ENCODE measurements at regions not wholly inside any gene's neighbourhood (a gene's known extent, or its start where the extent isn't known, plus 50 kb on each side); places are given as distances from the start of the nearest gene placed in this dataset.

- Histone ChIP-seq H3K9me3 (ENCODE audit: insufficient read depth, low read length) (no peaks in the 10 kb centered on the region), H3K4me2 (ENCODE audit: low read length) (no peak overlapping the region), H3K79me2 (ENCODE audit: low read length) (no peaks in the 10 kb centered on the region), H3K27me3 (ENCODE audit: low read depth, low read length) (no peaks in the 10 kb centered on the region), H3K36me3 (replicated peaks; ENCODE audit: low read depth, low read length) (no peaks in the 10 kb centered on the region), H3K27ac (ENCODE audit: low read length) (no peak overlapping the region), H4K20me1 (ENCODE audit: insufficient read depth, low read length) (no peaks in the 10 kb centered on the region), H3K9ac (ENCODE audit: low read length) (no peak overlapping the region), H3K4me1 (ENCODE audit: low read length) (no peaks in the 10 kb centered on the region), H2AFZ (ENCODE audit: low read depth, low read length) (no peak overlapping the region), H3K4me3 (ENCODE audit: low read length) (no peak overlapping the region)
- TF ChIP-seq CTCF (IDR thresholded peaks at IDR 0.05; ENCODE audit: low read depth, low read length) (no peak), EZH2phosphoT487 (IDR thresholded peaks at IDR 0.05; ENCODE audit: low read depth) (no peak)
Measured at GRCh38 chr20:6473197-6473596, 294.3 kb upstream of the BMP2 start.

GRCh38 chr20:6471871-6472270 lies 295.6 kb upstream of the BMP2 start:
- Histone ChIP-seq H3K9ac (ENCODE audit: low read length) (no peak overlapping the region), H2AFZ (ENCODE audit: low read depth, low read length) (no peak overlapping the region), H3K4me2 (ENCODE audit: low read length) (no peak overlapping the region), H3K4me1 (ENCODE audit: low read length) (no peaks in the 10 kb centered on the region), H3K27ac (ENCODE audit: low read length) (no peak overlapping the region), H3K4me3 (ENCODE audit: low read length) (no peak overlapping the region), H4K20me1 (ENCODE audit: insufficient read depth, low read length) (no peaks in the 10 kb centered on the region), H3K27me3 (ENCODE audit: low read depth, low read length) (no peaks in the 10 kb centered on the region), H3K36me3 (replicated peaks; ENCODE audit: low read depth, low read length) (no peaks in the 10 kb centered on the region), H3K9me3 (ENCODE audit: insufficient read depth, low read length) (no peaks in the 10 kb centered on the region), H3K79me2 (ENCODE audit: low read length) (no peaks in the 10 kb centered on the region)
- TF ChIP-seq CTCF (IDR thresholded peaks at IDR 0.05; ENCODE audit: low read depth, low read length) = no peak
- TF ChIP-seq EZH2phosphoT487 (IDR thresholded peaks at IDR 0.05; ENCODE audit: low read depth) = no peak

GRCh38 chr20:6471110-6471647 lies 296.3 kb upstream of the BMP2 start:
- Histone ChIP-seq H3K9ac (ENCODE audit: low read length) (no peak overlapping the region), H3K27ac (ENCODE audit: low read length) (no peak overlapping the region), H3K9me3 (ENCODE audit: insufficient read depth, low read length) (no peaks in the 10 kb centered on the region), H2AFZ (ENCODE audit: low read depth, low read length) (no peak overlapping the region), H3K27me3 (ENCODE audit: low read depth, low read length) (no peaks in the 10 kb centered on the region), H4K20me1 (ENCODE audit: insufficient read depth, low read length) (no peaks in the 10 kb centered on the region), H3K4me2 (ENCODE audit: low read length) (no peak overlapping the region), H3K36me3 (replicated peaks; ENCODE audit: low read depth, low read length) (no peaks in the 10 kb centered on the region), H3K4me1 (ENCODE audit: low read length) (no peaks in the 10 kb centered on the region), H3K4me3 (ENCODE audit: low read length) (no peak overlapping the region), H3K79me2 (ENCODE audit: low read length) (no peaks in the 10 kb centered on the region)
- TF ChIP-seq EZH2phosphoT487 (IDR thresholded peaks at IDR 0.05; ENCODE audit: low read depth) (no peak), CTCF (IDR thresholded peaks at IDR 0.05; ENCODE audit: low read depth, low read length) (no peak)

GRCh38 chr20:6469695-6470094 lies 297.8 kb upstream of the BMP2 start:
- Histone ChIP-seq H4K20me1 (ENCODE audit: insufficient read depth, low read length) (no peaks in the 10 kb centered on the region), H3K27ac (ENCODE audit: low read length) (no peak overlapping the region), H3K9me3 (ENCODE audit: insufficient read depth, low read length) (no peaks in the 10 kb centered on the region), H3K4me3 (ENCODE audit: low read length) (no peak overlapping the region), H3K9ac (ENCODE audit: low read length) (no peak overlapping the region), H3K79me2 (ENCODE audit: low read length) (no peaks in the 10 kb centered on the region), H3K4me2 (ENCODE audit: low read length) (no peak overlapping the region), H3K27me3 (ENCODE audit: low read depth, low read length) (no peaks in the 10 kb centered on the region), H3K36me3 (replicated peaks; ENCODE audit: low read depth, low read length) (no peaks in the 10 kb centered on the region), H3K4me1 (ENCODE audit: low read length) (no peaks in the 10 kb centered on the region), H2AFZ (ENCODE audit: low read depth, low read length) (no peak overlapping the region)
- TF ChIP-seq EZH2phosphoT487 (IDR thresholded peaks at IDR 0.05; ENCODE audit: low read depth) = no peak
- TF ChIP-seq CTCF (IDR thresholded peaks at IDR 0.05; ENCODE audit: low read depth, low read length) = no peak
